ENCODE measurements at regions not wholly inside any gene's neighbourhood (a gene's known extent, or its start where the extent isn't known, plus 50 kb on each side); places are given as distances from the start of the nearest gene placed in this dataset.

GRCh38 chr2:7621018-7621814 lies 704.0 kb downstream of the RNF144A start:
- no peak overlapping the region for H3K27ac ChIP-seq (ENCODE audit: low read depth, low read length)
- H3K9ac ChIP-seq (ENCODE audit: extremely low read depth, low read length, poor library complexity, severe bottlenecking) = no peak overlapping the region
- H3K27ac Mint-ChIP-seq = no peak overlapping the region
- H3K9me3 Mint-ChIP-seq = no peaks in the 10 kb centered on the region
- H3K4me1 Mint-ChIP-seq = peaks cover 18% of the 10 kb centered on the region
- no peak for DNase-seq
- no peaks in the 10 kb centered on the region for H3K27me3 ChIP-seq (ENCODE audit: control insufficient read depth, insufficient read depth, low read length, poor library complexity, severe bottlenecking)
- WGBS, 2 experiments (ENCODE audit: insufficient coverage in 1 of 2, insufficient read length in 1 of 2) = 93% methylated on average over 4 of the region's 4 CpGs
- H3K36me3 Mint-ChIP-seq (ENCODE audit: low read depth) = no peaks in the 10 kb centered on the region
- H3K9me3 ChIP-seq (ENCODE audit: control insufficient read depth, low read length) = no peaks in the 10 kb centered on the region
- H3K4me1 ChIP-seq (ENCODE audit: control insufficient read depth, insufficient read depth, low read length) = no peaks in the 10 kb centered on the region
- H3K27me3 Mint-ChIP-seq (ENCODE audit: insufficient read depth) = no peaks in the 10 kb centered on the region
- H3K4me3 Mint-ChIP-seq = no peak overlapping the region
- no peaks in the 10 kb centered on the region for H3K36me3 ChIP-seq (ENCODE audit: control insufficient read depth, insufficient read depth, low read length)
- no peak for TF ChIP-seq CTCF (conservative IDR thresholded peaks at IDR 0.05)
- H3K4me3 ChIP-seq (ENCODE audit: low read length) = no peak overlapping the region

- 95 to 96% methylated on average over 9 to 10 of the region's 10 CpGs for WGBS, 2 experiments (ENCODE audit: insufficient coverage in 1 of 2, insufficient read length in 1 of 2)
- no peaks in the 10 kb centered on the region for H3K27me3 Mint-ChIP-seq (ENCODE audit: insufficient read depth)
These were observed 708.4 kb downstream of the RNF144A start for GRCh38 chr2:7625392-7626138.

GRCh38 chr2:7626139-7626537 lies 708.9 kb downstream of the RNF144A start:
- Histone ChIP-seq H3K27ac (ENCODE audit: low read depth, low read length) (no peak overlapping the region), H3K4me3 (ENCODE audit: low read length) (no peak overlapping the region), H3K9me3 (ENCODE audit: control insufficient read depth, low read length) (no peaks in the 10 kb centered on the region), H3K36me3 (ENCODE audit: control insufficient read depth, insufficient read depth, low read length) (no peaks in the 10 kb centered on the region), H3K9ac (ENCODE audit: extremely low read depth, low read length, poor library complexity, severe bottlenecking) (no peak overlapping the region), H3K4me1 (ENCODE audit: control insufficient read depth, insufficient read depth, low read length) (no peaks in the 10 kb centered on the region), H3K27me3 (ENCODE audit: control insufficient read depth, insufficient read depth, low read length, poor library complexity, severe bottlenecking) (no peaks in the 10 kb centered on the region)
- H3K4me1 Mint-ChIP-seq = no peaks in the 10 kb centered on the region
- H3K27me3 Mint-ChIP-seq (ENCODE audit: insufficient read depth) = no peaks in the 10 kb centered on the region
- H3K36me3 Mint-ChIP-seq (ENCODE audit: low read depth) = no peaks in the 10 kb centered on the region
- H3K9me3 Mint-ChIP-seq = no peaks in the 10 kb centered on the region
- no peak for DNase-seq
- 86 to 91% methylated on average over 6 of the region's 6 CpGs for WGBS, 2 experiments (ENCODE audit: insufficient coverage in 1 of 2, insufficient read length in 1 of 2)
- H3K4me3 Mint-ChIP-seq = no peak overlapping the region
- TF ChIP-seq CTCF (conservative IDR thresholded peaks at IDR 0.05) = no peak
- no peak overlapping the region for H3K27ac Mint-ChIP-seq

More at GRCh38 chr2:7625392-7626138, 708.4 kb downstream of the RNF144A start:
- no peaks in the 10 kb centered on the region for H3K36me3 Mint-ChIP-seq (ENCODE audit: low read depth)
- H3K4me3 ChIP-seq (ENCODE audit: low read length) = no peak overlapping the region
- no peaks in the 10 kb centered on the region for H3K27me3 ChIP-seq (ENCODE audit: control insufficient read depth, insufficient read depth, low read length, poor library complexity, severe bottlenecking)
- no peaks in the 10 kb centered on the region for H3K9me3 Mint-ChIP-seq
- H3K36me3 ChIP-seq (ENCODE audit: control insufficient read depth, insufficient read depth, low read length) = no peaks in the 10 kb centered on the region
- no peaks in the 10 kb centered on the region for H3K4me1 ChIP-seq (ENCODE audit: control insufficient read depth, insufficient read depth, low read length)
- DNase-seq = no peak
- TF ChIP-seq CTCF (conservative IDR thresholded peaks at IDR 0.05) = no peak
- no peak overlapping the region for H3K27ac ChIP-seq (ENCODE audit: low read depth, low read length)
- no peak overlapping the region for H3K9ac ChIP-seq (ENCODE audit: extremely low read depth, low read length, poor library complexity, severe bottlenecking)
- no peaks in the 10 kb centered on the region for H3K9me3 ChIP-seq (ENCODE audit: control insufficient read depth, low read length)
- no peak overlapping the region for H3K27ac Mint-ChIP-seq
- H3K4me3 Mint-ChIP-seq = no peak overlapping the region
- no peaks in the 10 kb centered on the region for H3K4me1 Mint-ChIP-seq

All from endodermal cell (in vitro differentiated cells).